Adrenal gland (tissue), 5 donors: ENCODE measurements at regions not wholly inside any gene's neighbourhood (a gene's known extent, or its start where the extent isn't known, plus 50 kb on each side); places are given as distances from the start of the nearest gene placed in this dataset.
"Not testable (repeated sequence)": the region's sequence is repeated elsewhere in the genome, so short reads cannot be mapped to it uniquely, and the experiment has no call there.

Experiments used
- CTCF ChIP-seq, 6 experiments: fragments of 450-650 bp in 4 of 6; fragments of 200-600 bp in 2 of 6; sonication (generic) in 1 of 6; IDR thresholded peaks; 1 replicate in 5 of 6; 2 replicates in 1 of 6; pipeline versions ENCODE4 v1.5.1 to v1.8.0; 2016 to 2021; ENCODE audit warnings: antibody characterized with exemption in 6 of 6, mild to moderate bottlenecking in 2 of 6, moderate library complexity in 1 of 6
- POLR2A ChIP-seq, 2 donors: fragments of 450-650 bp; IDR thresholded peaks; one replicate each; pipeline ENCODE4 v1.6.1; 2017; ENCODE audit warnings: antibody characterized with exemption in 2 of 2, mild to moderate bottlenecking in 2 of 2, moderate library complexity in 1 of 2
- donor health status: DM: no; HTN: no; CAD: no.

- not testable (repeated sequence) for TF ChIP-seq CTCF, POLR2A (IDR thresholded peaks at IDR 0.05)
Measured at GRCh38 chr4:149915735-149916134, 100.1 kb upstream of the IQCM start.
